ENCODE measurements at regions not wholly inside any gene's neighbourhood (a gene's known extent, or its start where the extent isn't known, plus 50 kb on each side); places are given as distances from the start of the nearest gene placed in this dataset.

GRCh38 chr10:2825841-2826240 is 241.5 kb upstream of the PFKP start:
- TF ChIP-seq, protein P1, sequence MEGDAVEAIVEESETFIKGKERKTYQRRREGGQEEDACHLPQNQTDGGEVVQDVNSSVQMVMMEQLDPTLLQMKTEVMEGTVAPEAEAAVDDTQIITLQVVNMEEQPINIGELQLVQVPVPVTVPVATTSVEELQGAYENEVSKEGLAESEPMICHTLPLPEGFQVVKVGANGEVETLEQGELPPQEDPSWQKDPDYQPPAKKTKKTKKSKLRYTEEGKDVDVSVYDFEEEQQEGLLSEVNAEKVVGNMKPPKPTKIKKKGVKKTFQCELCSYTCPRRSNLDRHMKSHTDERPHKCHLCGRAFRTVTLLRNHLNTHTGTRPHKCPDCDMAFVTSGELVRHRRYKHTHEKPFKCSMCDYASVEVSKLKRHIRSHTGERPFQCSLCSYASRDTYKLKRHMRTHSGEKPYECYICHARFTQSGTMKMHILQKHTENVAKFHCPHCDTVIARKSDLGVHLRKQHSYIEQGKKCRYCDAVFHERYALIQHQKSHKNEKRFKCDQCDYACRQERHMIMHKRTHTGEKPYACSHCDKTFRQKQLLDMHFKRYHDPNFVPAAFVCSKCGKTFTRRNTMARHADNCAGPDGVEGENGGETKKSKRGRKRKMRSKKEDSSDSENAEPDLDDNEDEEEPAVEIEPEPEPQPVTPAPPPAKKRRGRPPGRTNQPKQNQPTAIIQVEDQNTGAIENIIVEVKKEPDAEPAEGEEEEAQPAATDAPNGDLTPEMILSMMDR (IDR thresholded peaks at IDR 0.05), result no peak
- no peak for DNase-seq
- Mint-ChIP-seq H3K36me3 (ENCODE audit: low read depth) (no peaks in the 10 kb centered on the region), H3K4me1 (ENCODE audit: low read depth) (no peaks in the 10 kb centered on the region), H3K9me3 (no peaks in the 10 kb centered on the region; the same call in 1 of the 2 replicates), H3K27me3 (ENCODE audit: insufficient read depth) (peaks cover 5% of the 10 kb centered on the region; the same call in 1 of the 2 replicates), H3K27ac (no peak overlapping the region), H3K4me3 (no peak overlapping the region)

- TF ChIP-seq, protein P1 (IDR thresholded peaks at IDR 0.05), result no peak
- H3K4me1 Mint-ChIP-seq (ENCODE audit: low read depth), result no peaks in the 10 kb centered on the region
- no peak overlapping the region for H3K4me3 Mint-ChIP-seq
- no peaks in the 10 kb centered on the region for H3K36me3 Mint-ChIP-seq (ENCODE audit: low read depth)
- no peak for DNase-seq
- no peaks in the 10 kb centered on the region for H3K9me3 Mint-ChIP-seq
- no peak overlapping the region for H3K27ac Mint-ChIP-seq
- H3K27me3 Mint-ChIP-seq (ENCODE audit: insufficient read depth), result no peaks in the 10 kb centered on the region; the same call in 1 of the 2 replicates
Observed at GRCh38 chr10:2817940-2818636, 249.3 kb upstream of the PFKP start.

DNA sequence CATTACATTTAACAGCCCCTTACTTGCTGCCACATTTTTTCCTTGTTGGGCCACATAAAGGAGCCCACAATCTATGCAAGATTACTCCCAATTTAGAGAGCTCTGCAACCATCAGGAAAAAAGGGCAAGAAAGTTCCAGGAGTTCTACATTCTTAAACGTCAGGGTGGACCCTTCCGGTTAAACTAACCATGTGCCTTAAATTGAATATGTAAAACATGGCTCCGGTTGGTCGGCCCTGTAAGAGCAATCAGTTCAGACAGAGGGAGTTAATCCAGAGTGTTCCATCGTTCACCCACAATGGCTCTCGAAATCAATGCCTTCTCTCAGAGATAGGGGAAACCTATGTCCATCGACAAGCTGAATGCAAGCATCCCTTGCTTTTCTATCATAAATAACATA is 253.7 kb upstream of the PFKP start:
- Mint-ChIP-seq H3K4me1 (ENCODE audit: low read depth) (no peaks in the 10 kb centered on the region), H3K27me3 (ENCODE audit: insufficient read depth) (no peaks in the 10 kb centered on the region; the same call in 1 of the 2 replicates), H3K27ac (no peak overlapping the region), H3K36me3 (ENCODE audit: low read depth) (no peaks in the 10 kb centered on the region), H3K9me3 (no peaks in the 10 kb centered on the region; the same call in 1 of the 2 replicates), H3K4me3 (no peak overlapping the region)
- no peak for DNase-seq
- TF ChIP-seq, protein P1 (IDR thresholded peaks at IDR 0.05), result no peak

- Mint-ChIP-seq H3K27ac (no peak overlapping the region), H3K4me1 (ENCODE audit: low read depth) (no peaks in the 10 kb centered on the region), H3K27me3 (ENCODE audit: insufficient read depth) (no peaks in the 10 kb centered on the region; the same call in 1 of the 2 replicates), H3K4me3 (no peak overlapping the region), H3K36me3 (ENCODE audit: low read depth) (no peaks in the 10 kb centered on the region), H3K9me3 (no peaks in the 10 kb centered on the region; the same call in 1 of the 2 replicates)
- TF ChIP-seq, protein P1 (IDR thresholded peaks at IDR 0.05), result no peak
- DNase-seq, result no peak
Observed at GRCh38 chr10:2813286-2813685, 254.1 kb upstream of the PFKP start.

DNA sequence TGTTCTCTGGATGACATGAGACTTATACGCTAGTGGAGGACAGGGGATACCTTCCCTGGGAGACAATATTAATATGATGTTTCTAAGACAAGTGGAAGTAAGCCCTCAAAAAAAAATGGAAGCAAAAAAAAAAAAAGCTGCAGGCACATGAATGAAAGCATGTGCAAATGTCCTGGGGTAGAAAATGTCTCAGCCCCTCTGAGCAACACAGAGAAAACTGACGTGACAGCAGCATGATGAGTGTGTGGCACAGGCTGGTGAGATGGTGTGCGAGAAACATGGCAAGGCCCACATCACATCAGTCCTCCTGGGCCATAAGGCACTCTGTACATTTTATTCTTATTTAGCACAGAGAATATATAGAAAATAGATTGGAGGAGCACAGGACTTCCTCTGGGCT is 254.7 kb upstream of the PFKP start:
- H3K4me3 Mint-ChIP-seq, result no peak overlapping the region

More for the DNA sequence above, 254.7 kb upstream of the PFKP start:
- H3K27ac Mint-ChIP-seq, result no peak overlapping the region
- DNase-seq, result no peak
- H3K36me3 Mint-ChIP-seq (ENCODE audit: low read depth), result no peaks in the 10 kb centered on the region
- no peaks in the 10 kb centered on the region; the same call in 1 of the 2 replicates for H3K9me3 Mint-ChIP-seq
- H3K27me3 Mint-ChIP-seq (ENCODE audit: insufficient read depth), result no peaks in the 10 kb centered on the region; the same call in 1 of the 2 replicates
- TF ChIP-seq, protein P1 (IDR thresholded peaks at IDR 0.05), result no peak
- H3K4me1 Mint-ChIP-seq (ENCODE audit: low read depth), result no peaks in the 10 kb centered on the region

Measured in HFFc6 (cell line).